Activated T-cell treated with anti-CD3 and anti-CD28 coated beads for 1 hour (primary cell): ENCODE measurements at regions not wholly inside any gene's neighbourhood (a gene's known extent, or its start where the extent isn't known, plus 50 kb on each side); places are given as distances from the start of the nearest gene placed in this dataset.
"Not testable (repeated sequence)": the region's sequence is repeated elsewhere in the genome, so short reads cannot be mapped to it uniquely, and the experiment has no call there.

Experiments used
- DNase-seq: peaks from one replicate; pipeline ENCODE4 v3.0.0-alpha.2; 2020; ENCODE audit warnings: low read depth

- no peak for DNase-seq
Observed at GRCh38 chr3:174457758-174458157, 401.4 kb upstream of the NAALADL2 start.

GRCh38 chr3:174460831-174461230 lies 398.3 kb upstream of the NAALADL2 start:
- no peak for DNase-seq

GRCh38 chr3:174462916-174463315 lies 396.2 kb upstream of the NAALADL2 start:
- DNase-seq, result no peak

GRCh38 chr3:174465177-174465576 lies 394.0 kb upstream of the NAALADL2 start:
- DNase-seq, result no peak

GRCh38 chr3:174466471-174467054 lies 392.6 kb upstream of the NAALADL2 start:
- DNase-seq, result no peak

- DNase-seq, result no peak
Observed at GRCh38 chr3:174477491-174477890, 381.6 kb upstream of the NAALADL2 start.

GRCh38 chr3:174480767-174481166 lies 378.4 kb upstream of the NAALADL2 start:
- no peak for DNase-seq

- no peak for DNase-seq
Observed at GRCh38 chr3:174482541-174482940, 376.6 kb upstream of the NAALADL2 start.

- no peak for DNase-seq
Observed at GRCh38 chr3:174483254-174483653, 375.9 kb upstream of the NAALADL2 start.

- not testable (repeated sequence) for DNase-seq
Observed at GRCh38 chr3:174483856-174484255, 375.3 kb upstream of the NAALADL2 start.

- DNase-seq, result no peak
Observed at GRCh38 chr3:174488527-174488926, 370.6 kb upstream of the NAALADL2 start.

GRCh38 chr3:174495311-174495710 lies 363.8 kb upstream of the NAALADL2 start:
- no peak for DNase-seq

GRCh38 chr3:174495928-174496327 lies 363.2 kb upstream of the NAALADL2 start:
- DNase-seq, result no peak

- DNase-seq, result no peak
Observed at GRCh38 chr3:174498638-174499037, 360.5 kb upstream of the NAALADL2 start.

- no peak for DNase-seq
Observed at GRCh38 chr3:174505266-174505665, 353.9 kb upstream of the NAALADL2 start.

- no peak for DNase-seq
Observed at GRCh38 chr3:174524203-174524602, 334.9 kb upstream of the NAALADL2 start.

GRCh38 chr3:174529298-174529697 lies 329.8 kb upstream of the NAALADL2 start:
- no peak for DNase-seq

GRCh38 chr3:174531262-174531982 lies 327.7 kb upstream of the NAALADL2 start:
- no peak for DNase-seq

GRCh38 chr3:174532216-174532615 lies 326.9 kb upstream of the NAALADL2 start:
- no peak for DNase-seq

GRCh38 chr3:174532776-174533175 lies 326.4 kb upstream of the NAALADL2 start:
- DNase-seq, result no peak

- no peak for DNase-seq
Observed at GRCh38 chr3:174533286-174533685, 325.8 kb upstream of the NAALADL2 start.

- DNase-seq, result no peak
Observed at GRCh38 chr3:174536319-174536718, 322.8 kb upstream of the NAALADL2 start.

- DNase-seq, result no peak
Observed at GRCh38 chr3:174538151-174538550, 321.0 kb upstream of the NAALADL2 start.
